ENCODE measurements at regions not wholly inside any gene's neighbourhood (a gene's known extent, or its start where the extent isn't known, plus 50 kb on each side); places are given as distances from the start of the nearest gene placed in this dataset.

DNA sequence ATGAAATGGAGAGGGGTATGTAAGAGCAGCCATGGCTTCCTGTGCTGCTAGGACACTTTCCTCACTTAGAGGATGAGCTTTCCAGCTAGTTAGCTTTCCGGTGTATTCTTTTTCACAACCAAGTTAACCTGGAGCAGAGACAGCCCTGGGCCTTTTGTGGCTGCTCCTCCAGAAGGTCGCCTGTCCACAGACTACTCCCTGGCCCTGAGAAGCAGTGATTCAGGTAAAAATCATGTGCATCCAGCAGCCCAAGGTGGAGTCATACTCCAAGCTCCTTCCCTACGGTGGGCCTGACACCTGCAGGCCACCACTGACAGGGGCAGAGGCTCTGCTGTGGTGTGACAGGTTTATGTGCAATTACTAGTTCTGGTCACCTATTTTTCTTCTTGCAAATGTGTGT is 187.2 kb downstream of the ANKRD30B start:
- TF ChIP-seq, protein P1, sequence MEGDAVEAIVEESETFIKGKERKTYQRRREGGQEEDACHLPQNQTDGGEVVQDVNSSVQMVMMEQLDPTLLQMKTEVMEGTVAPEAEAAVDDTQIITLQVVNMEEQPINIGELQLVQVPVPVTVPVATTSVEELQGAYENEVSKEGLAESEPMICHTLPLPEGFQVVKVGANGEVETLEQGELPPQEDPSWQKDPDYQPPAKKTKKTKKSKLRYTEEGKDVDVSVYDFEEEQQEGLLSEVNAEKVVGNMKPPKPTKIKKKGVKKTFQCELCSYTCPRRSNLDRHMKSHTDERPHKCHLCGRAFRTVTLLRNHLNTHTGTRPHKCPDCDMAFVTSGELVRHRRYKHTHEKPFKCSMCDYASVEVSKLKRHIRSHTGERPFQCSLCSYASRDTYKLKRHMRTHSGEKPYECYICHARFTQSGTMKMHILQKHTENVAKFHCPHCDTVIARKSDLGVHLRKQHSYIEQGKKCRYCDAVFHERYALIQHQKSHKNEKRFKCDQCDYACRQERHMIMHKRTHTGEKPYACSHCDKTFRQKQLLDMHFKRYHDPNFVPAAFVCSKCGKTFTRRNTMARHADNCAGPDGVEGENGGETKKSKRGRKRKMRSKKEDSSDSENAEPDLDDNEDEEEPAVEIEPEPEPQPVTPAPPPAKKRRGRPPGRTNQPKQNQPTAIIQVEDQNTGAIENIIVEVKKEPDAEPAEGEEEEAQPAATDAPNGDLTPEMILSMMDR (IDR thresholded peaks at IDR 0.05; ENCODE audit: insufficient read depth, low read length, poor library complexity, severe bottlenecking) = no peak
- no peak for TF ChIP-seq EZH2phosphoT487 (conservative IDR thresholded peaks at IDR 0.05; ENCODE audit: low read length)
